Psoas muscle (tissue), 7 donors: ENCODE measurements at regions not wholly inside any gene's neighbourhood (a gene's known extent, or its start where the extent isn't known, plus 50 kb on each side); places are given as distances from the start of the nearest gene placed in this dataset.

Experiments
- ATAC-seq, 4 donors: fragments of 200-7000 bp; cut with Tn5 transposase; one replicate each; pipeline ENCODE4 v1.9.1; 2020; ENCODE audit warnings: moderate library complexity in 3 of 4, mild to moderate bottlenecking in 2 of 4
- DNase-seq, 2 donors: peaks; one replicate each; pipeline ENCODE4 v3.0.0-alpha.2; 2020
- H3K27ac ChIP-seq: fragments of 200-600 bp; one replicate; pipeline ENCODE4 v1.8.0; 2022
- H3K27me3 ChIP-seq, 3 donors: fragments of 200-600 bp in 1 of 3; one replicate each; pipeline versions ENCODE4 v1.6.1 to v1.8.0; 2013 to 2022; ENCODE audit warnings: low read length in 2 of 3, mild to moderate bottlenecking in 2 of 3, moderate library complexity in 1 of 3; ENCODE audit not compliant: insufficient read depth in 3 of 3
- H3K36me3 ChIP-seq, 2 donors: fragments of 200-600 bp in 1 of 2; one replicate each; pipeline versions ENCODE4 v1.6.1 to v1.8.0; 2013 to 2022; ENCODE audit warnings: low read depth in 1 of 2, mild to moderate bottlenecking in 1 of 2, moderate library complexity in 1 of 2; ENCODE audit not compliant: insufficient read depth in 1 of 2
- H3K4me1 ChIP-seq: fragments of 200-600 bp; one replicate; pipeline ENCODE4 v1.8.0; 2022
- H3K4me3 ChIP-seq: fragments of 200-600 bp; one replicate; pipeline ENCODE4 v1.8.0; 2022; ENCODE audit warnings: mild to moderate bottlenecking
- H3K9me3 ChIP-seq: fragments of 200-600 bp; one replicate; pipeline ENCODE4 v1.8.0; 2022
- WGBS, 3 donors: extraction: QIAGEN DNeasy Blood & Tissue Kit; methylation state at CpG; one replicate each; pipeline versions ENCODE4 v1.1.6 to v1.1.7; 2013; 5-methylcytosine and 5-hydroxymethylcytosine counted together
- intact Hi-C, 2 donors: fragments of 100-400 bp; cut with DNase I; formaldehyde crosslinking; loops; one replicate each; pipeline versions ENCODE4 v1.11.0 to v1.14.2; 2022
- TF ChIP-seq, protein P1 (sequence below): fragments of 200-600 bp; IDR thresholded peaks from one replicate; pipeline ENCODE4 v1.8.0; 2022; ENCODE audit warnings: antibody characterized with exemption
- donor health status: healthy with polysubstance abuse.
- donor health status: DM: no; HTN: no; CAD: no; lungs with moderate emphysema.
- donor health status: Bipolar disorder and iron deficiency.
- donor health status: healthy.
- donor health status: DM: yes; HTN: yes; CAD: no.
- donor health status: DM: no; HTN: no; CAD: no.
- donor health status: DM: yes; HTN: yes; CAD: no.

DNA sequence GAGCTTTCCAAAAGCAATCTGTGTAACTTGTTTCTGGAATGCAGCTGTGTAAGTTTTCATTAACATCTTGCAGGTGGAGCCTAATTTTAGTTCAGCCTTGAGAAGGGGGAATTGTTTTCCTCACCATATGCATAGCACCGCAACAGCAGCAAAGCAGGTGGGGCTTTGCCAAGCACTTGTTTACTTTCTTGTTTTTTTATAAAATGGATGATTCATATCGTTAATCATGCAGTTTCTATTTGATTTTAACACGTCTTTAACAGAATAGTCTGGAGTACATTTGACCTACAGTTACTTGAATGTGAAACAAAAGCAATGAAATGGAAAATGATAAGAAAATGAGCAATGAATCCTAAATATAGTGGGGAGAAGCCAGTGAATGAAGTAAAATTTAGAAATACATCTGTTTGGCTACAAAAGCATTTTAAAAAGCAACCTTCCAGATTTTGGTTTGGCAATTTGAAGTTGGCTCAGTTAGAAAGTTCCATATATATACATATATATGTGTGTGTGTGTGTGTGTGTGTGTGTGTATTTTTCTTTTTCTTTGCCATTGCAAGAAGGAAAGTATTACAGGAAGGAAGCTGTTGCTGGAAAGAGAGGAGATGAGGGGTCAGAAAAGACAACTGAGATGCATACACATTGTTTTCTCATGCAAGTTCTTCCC, 119.0 kb upstream of the ADGRL2 start:
- intact Hi-C loops, result no loop called here
- H3K36me3 ChIP-seq, result no peaks in the 10 kb centered on the region
- ATAC-seq (no peak), DNase-seq (no peak)
- H3K27me3 ChIP-seq, result no peaks in the 10 kb centered on the region
- H3K9me3 ChIP-seq, result no peaks in the 10 kb centered on the region
- TF ChIP-seq, protein P1, sequence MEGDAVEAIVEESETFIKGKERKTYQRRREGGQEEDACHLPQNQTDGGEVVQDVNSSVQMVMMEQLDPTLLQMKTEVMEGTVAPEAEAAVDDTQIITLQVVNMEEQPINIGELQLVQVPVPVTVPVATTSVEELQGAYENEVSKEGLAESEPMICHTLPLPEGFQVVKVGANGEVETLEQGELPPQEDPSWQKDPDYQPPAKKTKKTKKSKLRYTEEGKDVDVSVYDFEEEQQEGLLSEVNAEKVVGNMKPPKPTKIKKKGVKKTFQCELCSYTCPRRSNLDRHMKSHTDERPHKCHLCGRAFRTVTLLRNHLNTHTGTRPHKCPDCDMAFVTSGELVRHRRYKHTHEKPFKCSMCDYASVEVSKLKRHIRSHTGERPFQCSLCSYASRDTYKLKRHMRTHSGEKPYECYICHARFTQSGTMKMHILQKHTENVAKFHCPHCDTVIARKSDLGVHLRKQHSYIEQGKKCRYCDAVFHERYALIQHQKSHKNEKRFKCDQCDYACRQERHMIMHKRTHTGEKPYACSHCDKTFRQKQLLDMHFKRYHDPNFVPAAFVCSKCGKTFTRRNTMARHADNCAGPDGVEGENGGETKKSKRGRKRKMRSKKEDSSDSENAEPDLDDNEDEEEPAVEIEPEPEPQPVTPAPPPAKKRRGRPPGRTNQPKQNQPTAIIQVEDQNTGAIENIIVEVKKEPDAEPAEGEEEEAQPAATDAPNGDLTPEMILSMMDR, result no peak
- no peak overlapping the region for H3K4me3 ChIP-seq
- no peak overlapping the region for H3K27ac ChIP-seq
- WGBS, 3 donors, result 4 to 10% (median 9%) methylated on average over 3 of the region's 3 CpGs
- peaks cover 4% of the 10 kb centered on the region for H3K4me1 ChIP-seq

- no peak for ATAC-seq
These were observed 119.6 kb upstream of the ADGRL2 start for GRCh38 chr1:81681114-81681513.

DNA sequence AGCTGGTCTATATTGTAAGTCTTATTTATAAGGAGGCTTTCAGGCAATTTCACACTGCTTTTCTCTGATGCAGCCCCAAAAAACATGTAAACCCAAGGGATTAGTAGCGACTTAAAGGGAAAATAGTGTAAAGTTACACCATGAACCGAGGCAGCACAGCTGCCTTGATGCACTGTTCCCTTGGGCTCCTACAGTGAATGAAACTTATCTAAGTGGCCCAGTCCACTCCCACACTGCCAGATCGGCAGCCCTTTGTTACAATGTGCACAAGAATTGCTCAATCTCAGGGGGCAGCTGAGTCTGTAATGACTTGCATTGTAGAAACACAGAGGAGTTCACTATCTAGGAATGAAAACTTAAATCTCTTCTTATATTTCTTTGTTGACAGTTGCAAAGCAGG, 120.8 kb upstream of the ADGRL2 start:
- Histone ChIP-seq H3K27me3 (no peaks in the 10 kb centered on the region), H3K27ac (no peak overlapping the region), H3K9me3 (no peaks in the 10 kb centered on the region), H3K4me1 (peaks cover 4% of the 10 kb centered on the region), H3K36me3 (no peaks in the 10 kb centered on the region), H3K4me3 (no peak overlapping the region)
- DNase-seq (no peak), ATAC-seq (peak in 2 of 4 donors; percentile 40 to 53)
- intact Hi-C loops, result no loop called here
- TF ChIP-seq, protein P1, result no peak
- WGBS, 3 donors, result 18 to 33% (median 26%) methylated on average over 3 of the region's 3 CpGs

More at GRCh38 chr1:81681114-81681513, 119.6 kb upstream of the ADGRL2 start:
- no peak overlapping the region for H3K4me3 ChIP-seq
- H3K27ac ChIP-seq, result no peak overlapping the region
- H3K36me3 ChIP-seq, result no peaks in the 10 kb centered on the region
- no peak for DNase-seq
- 3 to 10% (median 7%) methylated on average over 2 of the region's 2 CpGs for WGBS, 3 donors
- TF ChIP-seq, protein P1, result no peak
- no peaks in the 10 kb centered on the region for H3K9me3 ChIP-seq
- intact Hi-C loops, result no loop called here
- no peaks in the 10 kb centered on the region for H3K27me3 ChIP-seq
- H3K4me1 ChIP-seq, result peaks cover 4% of the 10 kb centered on the region

DNA sequence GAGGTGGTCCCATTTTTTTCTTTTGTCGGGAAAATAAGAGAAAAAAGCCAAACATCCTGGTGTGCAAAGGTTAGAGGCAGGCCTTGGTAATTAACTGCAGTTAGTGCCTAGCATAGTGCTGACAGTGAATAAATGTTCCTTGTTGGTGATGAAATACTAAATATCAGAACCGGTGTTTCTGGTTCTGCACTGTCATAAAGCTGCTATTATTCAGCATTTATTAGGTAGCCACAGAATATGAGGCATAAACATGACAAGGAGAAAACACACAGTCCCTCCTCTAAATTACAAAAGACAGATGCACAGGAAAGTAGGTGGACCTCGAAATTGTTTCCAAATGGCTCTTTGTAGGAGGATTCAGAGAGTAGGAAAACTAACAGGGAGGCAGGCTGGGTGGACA, 122.0 kb upstream of the ADGRL2 start:
- WGBS, 3 donors, result 84 to 88% (median 84%) methylated on average over 3 of the region's 3 CpGs
- intact Hi-C loops, result no loop called here

More for the DNA sequence above, 122.0 kb upstream of the ADGRL2 start:
- DNase-seq (no peak), ATAC-seq (no peak)
- TF ChIP-seq, protein P1, result no peak
- H3K9me3 ChIP-seq, result no peaks in the 10 kb centered on the region
- H3K36me3 ChIP-seq, result no peaks in the 10 kb centered on the region
- H3K27ac ChIP-seq, result no peak overlapping the region
- peaks cover 4% of the 10 kb centered on the region for H3K4me1 ChIP-seq
- no peak overlapping the region for H3K4me3 ChIP-seq
- no peaks in the 10 kb centered on the region for H3K27me3 ChIP-seq
